ENCODE measurements at regions not wholly inside any gene's neighbourhood (a gene's known extent, or its start where the extent isn't known, plus 50 kb on each side); places are given as distances from the start of the nearest gene placed in this dataset.

- BruUV-seq (replicated peaks), result no TSS peak
- POLR2A ChIA-PET, result no interaction called here
- H3K4me1 Mint-ChIP-seq (ENCODE audit: low read depth, unreplicated experiment), result no peaks in the 10 kb centered on the region
- H3K27ac Mint-ChIP-seq (ENCODE audit: unreplicated experiment), result no peak overlapping the region
- no peak for TF ChIP-seq CTCF (IDR thresholded peaks at IDR 0.05; ENCODE audit: insufficient read depth in 1 of 2, low read depth in 1 of 2, low read length in 1 of 2, severe bottlenecking in 1 of 2, unreplicated experiment in 1 of 2)
- CTCF ChIA-PET, result no interaction called here
- H3K4me3 Mint-ChIP-seq (ENCODE audit: unreplicated experiment), result no peak overlapping the region
- Histone ChIP-seq H3K4me3 (ENCODE audit: low read depth, low read length) (no peak overlapping the region), H3K9me3 (no peaks in the 10 kb centered on the region), H3K27me3 (replicated peaks; ENCODE audit: control insufficient read depth, insufficient read depth, low read length) (no peaks in the 10 kb centered on the region), H3K36me3 (ENCODE audit: control insufficient read depth, insufficient read depth, low read length) (no peaks in the 10 kb centered on the region), H3K4me1 (no peaks in the 10 kb centered on the region)
- peaks cover 8% of the 10 kb centered on the region for H3K27me3 Mint-ChIP-seq (ENCODE audit: insufficient read depth, unreplicated experiment)
- DNase-seq, result no peak
- H3K36me3 Mint-ChIP-seq (ENCODE audit: insufficient read depth, unreplicated experiment), result no peaks in the 10 kb centered on the region
- no peaks in the 10 kb centered on the region for H3K9me3 Mint-ChIP-seq (ENCODE audit: unreplicated experiment)
- intact Hi-C loops (cut with micrococcal nuclease; ENCODE audit: unreplicated experiment), result no loop called here
Measured at GRCh38 chr3:55286693-55287092, 200.4 kb downstream of the WNT5A start.

GRCh38 chr3:55285156-55285555 is 201.9 kb downstream of the WNT5A start:
- CTCF ChIA-PET, result no interaction called here
- no peak overlapping the region for H3K4me3 Mint-ChIP-seq (ENCODE audit: unreplicated experiment)

GRCh38 chr3:55283441-55283925 is 203.6 kb downstream of the WNT5A start:
- BruUV-seq (replicated peaks), result no TSS peak
- no peaks in the 10 kb centered on the region for H3K4me1 ChIP-seq
- intact Hi-C loops (cut with micrococcal nuclease; ENCODE audit: unreplicated experiment), result no loop called here
- Mint-ChIP-seq H3K36me3 (ENCODE audit: insufficient read depth, unreplicated experiment) (no peaks in the 10 kb centered on the region), H3K9me3 (ENCODE audit: unreplicated experiment) (no peaks in the 10 kb centered on the region), H3K4me3 (ENCODE audit: unreplicated experiment) (no peak overlapping the region), H3K27me3 (ENCODE audit: insufficient read depth, unreplicated experiment) (peaks cover 5% of the 10 kb centered on the region), H3K4me1 (ENCODE audit: low read depth, unreplicated experiment) (no peaks in the 10 kb centered on the region), H3K27ac (ENCODE audit: unreplicated experiment) (no peak overlapping the region)
- TF ChIP-seq CTCF (IDR thresholded peaks at IDR 0.05; ENCODE audit: insufficient read depth in 1 of 2, low read depth in 1 of 2, low read length in 1 of 2, severe bottlenecking in 1 of 2, unreplicated experiment in 1 of 2), result no peak
- POLR2A ChIA-PET, result no interaction called here
- no peaks in the 10 kb centered on the region for H3K27me3 ChIP-seq (replicated peaks; ENCODE audit: control insufficient read depth, insufficient read depth, low read length)
- CTCF ChIA-PET, result interaction anchor here (0.6 kb wide), 1 partner anchor 419 kb away, joined by 4 read pairs; no protein-coding TSS in a partner anchor
- no peak overlapping the region for H3K4me3 ChIP-seq (ENCODE audit: low read depth, low read length)
- DNase-seq, result no peak
- H3K36me3 ChIP-seq (ENCODE audit: control insufficient read depth, insufficient read depth, low read length), result no peaks in the 10 kb centered on the region
- no peaks in the 10 kb centered on the region for H3K9me3 ChIP-seq

More at GRCh38 chr3:55285156-55285555, 201.9 kb downstream of the WNT5A start:
- H3K4me3 ChIP-seq (ENCODE audit: low read depth, low read length), result no peak overlapping the region
- no peak for DNase-seq
- intact Hi-C loops (cut with micrococcal nuclease; ENCODE audit: unreplicated experiment), result no loop called here
- H3K27me3 ChIP-seq (replicated peaks; ENCODE audit: control insufficient read depth, insufficient read depth, low read length), result no peaks in the 10 kb centered on the region
- H3K4me1 ChIP-seq, result no peaks in the 10 kb centered on the region
- H3K36me3 ChIP-seq (ENCODE audit: control insufficient read depth, insufficient read depth, low read length), result no peaks in the 10 kb centered on the region
- TF ChIP-seq CTCF (IDR thresholded peaks at IDR 0.05; ENCODE audit: insufficient read depth in 1 of 2, low read depth in 1 of 2, low read length in 1 of 2, severe bottlenecking in 1 of 2, unreplicated experiment in 1 of 2), result no peak
- no peak overlapping the region for H3K27ac Mint-ChIP-seq (ENCODE audit: unreplicated experiment)
- BruUV-seq (replicated peaks), result no TSS peak
- H3K9me3 Mint-ChIP-seq (ENCODE audit: unreplicated experiment), result no peaks in the 10 kb centered on the region
- peaks cover 10% of the 10 kb centered on the region for H3K27me3 Mint-ChIP-seq (ENCODE audit: insufficient read depth, unreplicated experiment)
- H3K4me1 Mint-ChIP-seq (ENCODE audit: low read depth, unreplicated experiment), result no peaks in the 10 kb centered on the region
- no peaks in the 10 kb centered on the region for H3K9me3 ChIP-seq
- no peaks in the 10 kb centered on the region for H3K36me3 Mint-ChIP-seq (ENCODE audit: insufficient read depth, unreplicated experiment)
- POLR2A ChIA-PET, result no interaction called here

All from Caco-2 (cell line).